ENCODE measurements at regions not wholly inside any gene's neighbourhood (a gene's known extent, or its start where the extent isn't known, plus 50 kb on each side); places are given as distances from the start of the nearest gene placed in this dataset.

DNA sequence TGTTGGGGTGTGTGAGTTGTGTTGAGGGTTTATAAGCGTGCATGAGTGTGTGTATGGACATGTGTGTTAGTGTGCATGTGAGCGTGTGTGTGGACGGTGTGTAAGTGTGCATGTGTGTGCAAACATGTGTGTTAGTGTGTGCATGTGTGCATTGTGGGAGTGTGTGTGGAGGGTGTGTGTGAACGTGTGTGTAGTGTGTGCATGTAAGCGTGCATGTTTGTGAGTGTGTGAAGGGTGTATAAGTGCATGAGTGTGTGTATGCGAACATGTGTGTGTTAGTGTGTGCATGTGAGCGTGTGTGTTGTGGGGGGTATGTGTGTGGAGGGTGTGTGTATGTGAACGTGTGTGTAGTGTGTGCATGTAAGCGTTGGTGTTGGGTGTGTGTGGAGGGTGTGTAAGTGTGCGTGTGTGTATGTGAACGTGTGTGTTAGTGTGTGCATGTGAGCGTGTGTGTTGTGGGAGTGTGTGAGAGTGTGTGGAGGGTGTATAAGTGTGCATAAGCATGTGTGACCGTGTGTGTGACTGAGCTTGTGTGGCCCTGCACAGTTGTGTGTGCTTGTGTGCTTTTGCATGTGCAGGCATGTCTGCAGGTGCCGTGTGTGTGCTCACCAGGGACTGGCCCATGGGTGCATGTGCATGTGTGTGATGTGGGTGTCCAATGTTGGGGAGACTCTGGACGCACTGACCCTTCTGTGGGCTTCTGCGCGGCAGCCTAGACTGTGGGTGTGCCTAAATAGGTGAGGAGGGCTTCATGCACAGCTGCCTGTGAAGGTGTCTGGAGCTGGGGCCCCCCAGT, 866.2 kb downstream of the TBC1D22A start:
- Histone ChIP-seq H3K36me3 (no peaks in the 10 kb centered on the region), H3K27me3 (no peaks in the 10 kb centered on the region), H3K4me3 (no peak overlapping the region), H3K9me3 (ENCODE audit: low read depth) (peaks cover 4% of the 10 kb centered on the region), H3K27ac (no peak overlapping the region), H3K4me1 (ENCODE audit: low read depth) (no peaks in the 10 kb centered on the region)
- no peak for TF ChIP-seq CTCF (IDR thresholded peaks at IDR 0.05; ENCODE audit: low read depth, low read length)
- DNase-seq (ENCODE audit: low read depth in 1 of 2, low spot score in 1 of 2), result no peak

DNA sequence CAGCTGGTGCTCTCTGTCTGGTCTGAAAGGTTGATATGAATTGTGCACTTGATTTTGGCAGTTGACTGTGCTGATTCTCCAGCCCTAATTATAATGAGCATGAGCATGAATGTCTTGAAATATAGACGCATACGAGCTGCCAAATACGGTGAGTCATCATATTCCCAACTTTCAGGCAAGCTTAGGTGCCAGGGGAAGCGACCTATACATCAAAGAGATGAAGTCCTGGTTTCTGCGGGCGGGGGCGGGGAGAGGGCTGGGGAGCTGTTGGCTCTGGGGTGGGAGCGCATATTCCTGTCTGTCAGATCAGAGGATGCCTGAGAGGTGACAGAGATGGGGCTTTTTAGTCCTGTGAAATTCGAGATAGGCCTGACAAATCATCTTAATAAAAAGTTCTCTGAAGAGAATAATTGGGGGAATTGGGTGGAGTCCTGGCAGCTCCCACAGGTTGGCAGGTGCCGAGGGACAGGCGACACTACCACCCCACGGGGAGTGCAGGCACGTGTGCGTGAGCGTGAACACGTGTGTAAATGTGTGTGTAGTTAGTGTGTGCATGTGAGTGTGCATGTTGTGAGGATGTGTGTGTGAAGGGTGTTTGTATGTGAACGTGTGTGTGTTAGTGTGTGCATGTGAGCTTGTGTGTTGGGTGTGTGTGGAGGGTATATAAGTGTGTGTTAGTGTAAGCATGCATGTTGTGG, 865.3 kb downstream of the TBC1D22A start:
- Histone ChIP-seq H3K27ac (no peak overlapping the region), H3K36me3 (no peaks in the 10 kb centered on the region), H3K4me3 (no peak overlapping the region), H3K4me1 (ENCODE audit: low read depth) (no peaks in the 10 kb centered on the region), H3K27me3 (no peaks in the 10 kb centered on the region), H3K9me3 (ENCODE audit: low read depth) (peaks cover 4% of the 10 kb centered on the region)
- no peak for TF ChIP-seq CTCF (IDR thresholded peaks at IDR 0.05; ENCODE audit: low read depth, low read length)
- no peak for DNase-seq (ENCODE audit: low read depth in 1 of 2, low spot score in 1 of 2)

- TF ChIP-seq CTCF (IDR thresholded peaks at IDR 0.05; ENCODE audit: low read depth, low read length), result no peak
- no peaks in the 10 kb centered on the region for H3K4me1 ChIP-seq (ENCODE audit: low read depth)
- H3K9me3 ChIP-seq (ENCODE audit: low read depth), result peaks cover 4% of the 10 kb centered on the region
- H3K27me3 ChIP-seq, result no peaks in the 10 kb centered on the region
- H3K4me3 ChIP-seq, result no peak overlapping the region
- no peak overlapping the region for H3K27ac ChIP-seq
- H3K36me3 ChIP-seq, result no peaks in the 10 kb centered on the region
- no peak for DNase-seq (ENCODE audit: low read depth in 1 of 2, low spot score in 1 of 2)
Measured at GRCh38 chr22:47626428-47627390, 864.3 kb downstream of the TBC1D22A start.

DNA sequence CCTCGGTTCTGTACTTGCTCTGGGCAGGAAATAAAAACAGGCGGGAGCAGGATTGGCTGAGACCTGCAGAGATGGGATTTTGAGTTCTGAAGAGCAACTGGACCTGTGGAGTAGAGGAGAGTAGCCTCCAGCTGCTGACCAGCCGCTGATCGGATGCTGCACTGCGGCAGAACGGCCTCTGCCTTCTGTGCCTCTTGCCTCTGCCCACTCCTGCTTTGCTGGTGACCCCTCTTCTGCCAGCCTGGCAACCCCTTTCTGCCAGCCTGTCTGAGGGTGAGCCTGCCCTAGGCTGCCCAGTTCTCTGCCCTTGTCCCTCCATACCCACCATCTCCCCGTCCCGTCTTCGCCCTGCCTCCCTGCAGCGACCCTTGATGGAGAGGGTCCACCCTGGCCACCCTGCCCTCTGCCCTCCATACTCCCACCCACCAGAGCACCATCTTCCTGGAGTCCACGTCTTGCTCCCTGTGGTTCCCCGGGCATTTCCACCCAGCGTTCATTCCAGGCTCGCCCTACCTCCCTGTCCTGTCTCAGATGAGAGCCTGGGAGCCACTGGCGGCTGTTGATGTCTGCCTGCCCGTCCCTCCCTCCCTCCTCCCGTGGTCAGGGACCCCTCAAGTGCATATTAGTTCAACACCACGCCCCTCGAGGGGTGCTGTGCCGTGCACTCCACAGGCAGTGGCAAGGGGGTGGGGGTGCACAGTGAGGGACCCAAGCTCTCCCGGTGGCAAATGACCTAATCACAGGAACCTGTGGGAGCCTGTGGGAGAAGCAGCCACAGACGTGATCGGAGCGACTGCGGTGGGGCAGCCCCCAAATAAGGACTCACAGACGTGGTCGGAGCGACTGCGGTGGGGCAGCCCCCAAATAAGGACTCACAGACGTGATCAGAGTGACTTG, 863.3 kb downstream of the TBC1D22A start:
- Histone ChIP-seq H3K27ac (no peak overlapping the region), H3K36me3 (no peaks in the 10 kb centered on the region), H3K4me3 (no peak overlapping the region), H3K9me3 (ENCODE audit: low read depth) (peaks cover 4% of the 10 kb centered on the region), H3K27me3 (no peaks in the 10 kb centered on the region), H3K4me1 (ENCODE audit: low read depth) (no peaks in the 10 kb centered on the region)
- TF ChIP-seq CTCF (IDR thresholded peaks at IDR 0.05; ENCODE audit: low read depth, low read length), result no peak
- no peak for DNase-seq (ENCODE audit: low read depth in 1 of 2, low spot score in 1 of 2)
